ENCODE measurements at regions not wholly inside any gene's neighbourhood (a gene's known extent, or its start where the extent isn't known, plus 50 kb on each side); places are given as distances from the start of the nearest gene placed in this dataset.

DNA sequence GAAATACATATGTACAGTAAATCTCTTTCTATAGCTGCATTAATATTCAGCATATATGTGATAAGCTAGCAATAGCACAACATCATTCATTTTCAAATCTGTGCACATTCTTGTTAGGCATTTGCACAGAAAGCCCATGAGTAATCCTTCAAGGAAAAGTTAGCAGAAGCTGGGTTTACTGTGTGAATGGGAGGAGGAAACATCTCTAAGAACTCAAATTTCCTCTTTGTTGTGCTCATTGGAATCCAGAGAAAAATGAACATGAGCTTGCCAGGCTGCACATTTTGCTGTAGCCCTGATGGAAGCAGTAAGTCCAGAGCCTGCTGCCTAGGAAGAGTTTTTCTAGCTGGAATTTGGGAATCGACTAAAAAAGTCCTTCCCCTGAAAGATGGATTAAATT is 214.2 kb upstream of the FOXD3 start:
- TF ChIP-seq, protein P1, sequence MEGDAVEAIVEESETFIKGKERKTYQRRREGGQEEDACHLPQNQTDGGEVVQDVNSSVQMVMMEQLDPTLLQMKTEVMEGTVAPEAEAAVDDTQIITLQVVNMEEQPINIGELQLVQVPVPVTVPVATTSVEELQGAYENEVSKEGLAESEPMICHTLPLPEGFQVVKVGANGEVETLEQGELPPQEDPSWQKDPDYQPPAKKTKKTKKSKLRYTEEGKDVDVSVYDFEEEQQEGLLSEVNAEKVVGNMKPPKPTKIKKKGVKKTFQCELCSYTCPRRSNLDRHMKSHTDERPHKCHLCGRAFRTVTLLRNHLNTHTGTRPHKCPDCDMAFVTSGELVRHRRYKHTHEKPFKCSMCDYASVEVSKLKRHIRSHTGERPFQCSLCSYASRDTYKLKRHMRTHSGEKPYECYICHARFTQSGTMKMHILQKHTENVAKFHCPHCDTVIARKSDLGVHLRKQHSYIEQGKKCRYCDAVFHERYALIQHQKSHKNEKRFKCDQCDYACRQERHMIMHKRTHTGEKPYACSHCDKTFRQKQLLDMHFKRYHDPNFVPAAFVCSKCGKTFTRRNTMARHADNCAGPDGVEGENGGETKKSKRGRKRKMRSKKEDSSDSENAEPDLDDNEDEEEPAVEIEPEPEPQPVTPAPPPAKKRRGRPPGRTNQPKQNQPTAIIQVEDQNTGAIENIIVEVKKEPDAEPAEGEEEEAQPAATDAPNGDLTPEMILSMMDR (IDR thresholded peaks at IDR 0.05; ENCODE audit: extremely low read depth, insufficient read depth, missing control alignments) = no peak
- DNase-seq (ENCODE audit: low spot score) = no peak
- in situ Hi-C loops (cut with MboI; ENCODE audit: low pct_unique_long_range_greater_than_20kb, low sequenced_read_pairs, unreplicated experiment) = no loop called here

DNA sequence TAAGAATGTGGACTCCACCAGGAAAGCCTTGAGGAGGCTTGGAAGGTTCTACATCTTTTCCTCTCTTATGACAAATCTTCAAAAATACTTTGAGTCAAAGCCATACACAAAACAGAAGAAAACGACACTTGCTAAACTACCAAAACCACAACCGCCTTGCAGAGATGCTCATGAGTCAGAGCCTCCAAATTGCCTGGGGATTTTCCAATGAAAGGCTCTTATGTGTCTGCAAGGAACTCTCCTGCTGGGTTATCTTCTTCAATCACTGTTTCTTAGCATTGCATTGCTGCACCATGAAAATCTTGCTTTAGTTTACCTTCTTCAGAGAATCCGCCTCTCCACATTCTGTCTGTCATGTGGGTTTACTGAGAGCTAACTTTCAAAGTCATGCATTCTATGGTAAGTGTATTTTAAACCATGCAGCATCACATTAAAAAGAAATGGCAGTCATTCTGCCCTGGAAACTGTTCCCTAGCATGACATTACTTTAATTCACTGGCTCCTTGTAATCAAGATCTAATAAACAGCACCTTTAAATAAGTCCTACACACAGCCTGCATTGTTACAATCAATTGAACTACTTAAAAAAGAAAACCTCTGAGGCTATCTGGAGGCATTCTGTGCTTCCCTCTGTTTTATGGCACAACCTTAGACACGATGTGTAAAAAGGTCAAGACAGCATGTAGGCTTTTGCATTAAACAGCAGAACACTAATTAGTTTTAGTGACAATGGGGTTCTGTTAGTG is 210.0 kb upstream of the FOXD3 start:
- in situ Hi-C loops (cut with MboI; ENCODE audit: low pct_unique_long_range_greater_than_20kb, low sequenced_read_pairs, unreplicated experiment) = no loop called here
- TF ChIP-seq, protein P1 (IDR thresholded peaks at IDR 0.05; ENCODE audit: extremely low read depth, insufficient read depth, missing control alignments) = no peak

DNA sequence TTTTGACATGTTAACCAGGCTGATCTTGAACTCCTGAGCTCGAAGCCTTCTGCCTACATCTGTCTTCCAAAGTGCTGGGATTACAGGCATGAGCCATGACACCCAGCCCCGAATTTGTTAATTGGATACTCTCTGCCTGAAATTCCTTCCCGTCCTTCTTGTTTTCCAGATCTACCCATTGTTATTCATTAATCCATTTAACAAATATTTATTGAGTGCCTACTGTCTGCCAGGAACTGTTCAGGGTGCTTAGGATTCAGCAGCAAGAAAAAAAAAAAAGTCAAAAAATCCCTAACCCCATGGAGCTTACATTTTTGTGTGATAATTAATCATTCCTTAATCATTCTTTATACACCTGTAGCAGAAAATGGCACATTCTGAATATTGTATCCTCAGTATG is 206.8 kb upstream of the FOXD3 start:
- DNase-seq (ENCODE audit: low spot score) = no peak
- TF ChIP-seq, protein P1 (IDR thresholded peaks at IDR 0.05; ENCODE audit: extremely low read depth, insufficient read depth, missing control alignments) = no peak
- in situ Hi-C loops (cut with MboI; ENCODE audit: low pct_unique_long_range_greater_than_20kb, low sequenced_read_pairs, unreplicated experiment) = no loop called here

More for the DNA sequence above, 210.0 kb upstream of the FOXD3 start:
- peak; percentile 3 for DNase-seq (ENCODE audit: low spot score)

DNA sequence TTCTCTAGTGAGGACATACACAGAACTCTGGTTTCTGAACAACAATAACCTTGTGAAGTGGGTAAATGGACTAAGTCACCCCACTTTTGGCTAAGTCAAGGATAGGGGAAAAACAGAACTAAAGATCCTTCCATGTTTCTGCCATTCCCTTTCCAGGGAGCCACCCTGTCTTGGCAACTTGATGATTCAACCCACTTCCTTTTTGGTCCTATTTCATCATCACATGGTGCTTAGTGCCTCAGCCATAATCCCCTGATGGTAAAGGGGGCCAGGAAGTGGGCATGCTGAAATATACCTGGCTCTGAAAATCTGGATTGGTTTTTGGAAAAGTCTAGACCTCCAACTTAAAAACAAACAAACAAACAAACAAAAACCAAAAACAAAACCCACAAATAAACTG is 206.4 kb upstream of the FOXD3 start:
- in situ Hi-C loops (cut with MboI; ENCODE audit: low pct_unique_long_range_greater_than_20kb, low sequenced_read_pairs, unreplicated experiment) = no loop called here
- TF ChIP-seq, protein P1 (IDR thresholded peaks at IDR 0.05; ENCODE audit: extremely low read depth, insufficient read depth, missing control alignments) = no peak
- no peak for DNase-seq (ENCODE audit: low spot score)

DNA sequence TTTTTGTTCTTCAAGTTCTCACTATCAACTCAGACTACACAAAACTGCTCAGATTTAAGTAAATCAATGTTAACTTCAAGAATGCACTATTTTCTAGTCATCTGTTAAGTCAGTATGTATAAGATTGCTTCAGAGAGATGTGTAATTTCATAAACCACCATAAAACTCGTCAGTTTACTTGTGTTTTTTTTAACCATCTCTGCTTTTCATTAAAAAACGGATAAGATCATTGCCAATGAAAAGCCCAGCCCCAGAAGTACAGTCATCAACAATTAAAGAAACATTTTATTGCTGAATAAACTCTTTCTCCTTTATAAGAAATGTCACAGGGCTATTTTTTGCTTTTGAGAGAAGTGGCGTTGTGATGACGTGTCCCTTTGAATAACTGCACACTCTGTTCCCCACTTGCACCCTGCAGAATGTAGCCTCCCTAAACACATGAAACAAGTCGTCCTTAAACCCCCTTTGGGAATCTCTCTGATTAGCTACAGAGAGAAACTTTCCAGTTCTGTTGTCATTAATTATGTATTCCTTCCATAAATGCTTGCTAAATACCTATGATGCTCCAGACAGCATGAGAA is 202.7 kb upstream of the FOXD3 start:
- TF ChIP-seq, protein P1 (IDR thresholded peaks at IDR 0.05; ENCODE audit: extremely low read depth, insufficient read depth, missing control alignments) = no peak

DNA sequence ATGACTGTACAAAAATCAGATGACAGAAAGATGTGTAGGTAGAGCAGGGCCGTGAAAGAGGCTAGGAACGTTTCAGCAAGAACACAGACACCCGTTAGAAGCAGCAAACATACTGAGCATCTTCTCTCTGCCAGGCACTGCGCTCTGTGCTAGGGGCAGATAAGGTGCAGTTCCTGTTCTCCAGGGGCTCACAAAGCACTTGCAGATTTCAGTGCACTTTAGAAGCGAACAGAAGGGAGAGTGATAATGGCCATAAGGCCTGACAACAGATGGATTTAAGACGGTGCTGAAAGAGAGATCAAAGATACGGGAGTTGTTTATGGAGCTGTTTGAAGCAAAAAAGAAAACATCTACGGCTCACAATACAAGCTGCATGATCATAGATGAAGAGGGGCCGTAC is 200.3 kb upstream of the FOXD3 start:
- no peak for DNase-seq (ENCODE audit: low spot score)
- TF ChIP-seq, protein P1 (IDR thresholded peaks at IDR 0.05; ENCODE audit: extremely low read depth, insufficient read depth, missing control alignments) = no peak
- in situ Hi-C loops (cut with MboI; ENCODE audit: low pct_unique_long_range_greater_than_20kb, low sequenced_read_pairs, unreplicated experiment) = no loop called here

More for the DNA sequence above, 202.7 kb upstream of the FOXD3 start:
- DNase-seq (ENCODE audit: low spot score) = no peak
- in situ Hi-C loops (cut with MboI; ENCODE audit: low pct_unique_long_range_greater_than_20kb, low sequenced_read_pairs, unreplicated experiment) = no loop called here

Data from GM13977 (cell line).